HG03354 (cell line): ENCODE measurements at regions not wholly inside any gene's neighbourhood (a gene's known extent, or its start where the extent isn't known, plus 50 kb on each side); places are given as distances from the start of the nearest gene placed in this dataset.
A peak's percentile ranks its signal among the peaks of the same experiment; 100 is the strongest.

Experiments used
- ATAC-seq: cut with Tn5 transposase; IDR thresholded peaks from one replicate; pipeline ENCODE4 v1.9.1; 2021; ENCODE audit warnings: mild to moderate bottlenecking; ENCODE audit not compliant: unreplicated experiment, poor library complexity, severe bottlenecking

DNA sequence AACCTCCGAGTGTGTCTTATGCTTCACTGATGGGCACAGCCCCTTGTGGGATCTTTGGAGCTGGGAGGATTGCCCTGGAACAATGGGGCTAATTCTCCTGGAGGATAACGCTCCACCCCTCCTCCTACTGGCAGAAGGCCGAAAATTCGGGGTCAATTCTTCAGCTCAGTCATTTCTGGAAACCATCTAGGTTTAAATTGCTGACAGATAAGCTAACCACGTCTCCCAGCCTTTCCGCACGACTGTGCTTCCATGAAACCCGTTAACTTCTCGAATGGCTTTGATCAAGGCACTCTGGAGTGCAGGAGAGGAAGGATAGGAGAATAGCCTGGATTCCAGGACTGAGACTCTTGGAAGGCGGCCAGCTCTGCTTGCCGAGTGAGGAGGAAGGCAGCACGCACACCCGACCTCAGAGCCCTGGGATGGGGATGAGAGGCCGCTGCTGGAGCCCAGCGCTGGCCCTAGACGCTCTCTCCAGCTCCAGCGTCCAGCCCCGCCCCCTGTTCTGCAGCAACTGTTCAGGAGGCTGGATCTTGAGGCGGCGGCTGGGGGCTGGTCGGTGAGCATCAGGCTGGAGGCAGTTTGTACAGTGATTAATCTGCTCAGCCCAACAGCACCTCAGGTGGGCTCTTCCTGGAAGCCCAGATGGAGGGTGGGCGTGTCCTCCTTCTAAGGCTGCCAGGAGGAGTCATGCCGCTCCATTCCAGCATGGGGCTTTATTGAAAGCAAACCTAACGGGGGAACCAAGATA is 176.7 kb upstream of the NCAM1 start:
- no peak for ATAC-seq

DNA sequence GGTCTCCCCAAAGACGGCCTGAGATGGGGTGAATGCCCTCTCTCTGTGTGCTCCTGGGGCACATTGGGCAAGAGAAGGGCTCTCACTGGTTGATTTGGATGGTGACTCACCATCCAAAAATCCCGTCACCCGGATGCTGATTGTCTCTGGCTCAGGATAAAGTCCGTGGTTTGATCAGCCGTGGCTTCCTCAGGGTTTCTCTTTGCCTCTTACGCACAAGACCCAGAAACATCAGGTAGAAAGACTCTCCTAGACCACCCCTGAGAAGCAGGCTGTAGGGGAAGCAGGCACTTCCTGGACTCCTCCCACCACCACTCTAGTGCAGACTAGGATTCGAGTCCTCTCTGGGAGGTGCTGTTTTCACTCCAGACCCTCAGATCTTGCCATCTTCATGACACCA is 176.1 kb upstream of the NCAM1 start:
- no peak for ATAC-seq

DNA sequence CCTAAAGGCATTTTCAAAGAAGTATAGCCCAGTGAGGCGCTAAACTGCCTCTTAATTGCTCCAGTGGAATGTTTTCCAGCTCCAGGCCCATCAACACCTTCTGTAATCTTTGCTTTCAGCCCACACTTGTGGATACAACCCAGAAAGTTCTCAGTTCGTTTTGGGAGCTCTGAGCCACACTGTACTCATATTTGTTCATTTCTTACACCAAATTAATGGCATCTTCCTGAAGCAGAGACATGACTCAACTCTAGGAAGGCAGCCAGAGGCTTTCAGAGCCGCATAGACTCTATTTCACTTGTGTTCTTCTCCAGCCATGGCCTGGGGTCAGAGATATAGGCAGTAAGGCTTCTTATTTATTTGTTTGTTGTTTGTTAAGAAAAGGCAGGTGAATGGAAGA is 175.5 kb upstream of the NCAM1 start:
- ATAC-seq: no peak

DNA sequence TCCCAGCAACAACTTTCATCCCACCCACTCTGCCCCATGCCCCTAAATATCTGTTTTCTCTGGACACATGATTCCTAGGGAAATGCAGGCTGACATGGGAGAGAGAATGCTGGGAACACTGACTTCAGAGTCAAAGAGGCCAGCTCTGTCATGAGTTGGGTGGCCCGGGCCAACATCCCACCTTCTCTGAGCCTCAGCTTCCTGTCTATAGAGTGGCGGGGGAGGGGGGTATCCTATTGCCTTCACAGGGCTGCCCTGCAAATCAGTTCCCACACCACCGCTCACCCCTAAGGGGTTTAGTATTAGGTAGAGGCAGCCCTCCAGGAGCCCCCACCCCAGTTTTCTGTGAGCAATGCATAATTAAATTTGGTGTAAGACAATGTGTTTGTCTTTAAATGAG is 175.0 kb upstream of the NCAM1 start:
- ATAC-seq: no peak

DNA sequence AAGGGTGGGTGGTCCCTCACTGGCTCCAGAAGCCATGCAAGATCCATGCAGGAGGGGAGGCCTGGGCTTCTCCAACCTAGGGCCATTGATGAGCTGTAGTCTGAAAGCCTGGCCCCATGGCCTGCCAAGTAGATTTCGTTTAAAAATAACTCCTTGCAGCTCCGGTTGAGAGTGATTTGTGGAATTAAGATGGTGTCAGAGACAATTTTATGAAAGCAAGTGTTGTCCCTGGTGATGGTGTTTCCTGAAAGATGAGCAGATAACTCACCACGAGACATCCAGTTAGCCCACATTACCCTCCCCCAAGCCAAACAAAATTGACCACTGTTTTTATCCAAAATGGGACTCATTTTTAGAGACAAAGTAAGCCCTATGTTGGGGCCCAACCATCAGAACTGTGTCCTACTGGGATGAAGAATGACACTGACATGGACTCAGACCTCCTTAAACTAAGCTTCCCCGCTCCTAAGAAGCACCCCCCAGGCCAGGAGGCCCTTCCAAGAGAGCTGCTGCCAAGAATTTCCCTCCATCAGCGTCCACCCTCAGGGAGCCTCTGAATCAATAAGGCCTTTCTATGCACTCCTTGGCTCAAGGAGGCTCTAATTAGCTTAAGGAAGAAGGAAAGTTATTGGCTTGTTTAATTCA is 174.2 kb upstream of the NCAM1 start:
- no peak for ATAC-seq

DNA sequence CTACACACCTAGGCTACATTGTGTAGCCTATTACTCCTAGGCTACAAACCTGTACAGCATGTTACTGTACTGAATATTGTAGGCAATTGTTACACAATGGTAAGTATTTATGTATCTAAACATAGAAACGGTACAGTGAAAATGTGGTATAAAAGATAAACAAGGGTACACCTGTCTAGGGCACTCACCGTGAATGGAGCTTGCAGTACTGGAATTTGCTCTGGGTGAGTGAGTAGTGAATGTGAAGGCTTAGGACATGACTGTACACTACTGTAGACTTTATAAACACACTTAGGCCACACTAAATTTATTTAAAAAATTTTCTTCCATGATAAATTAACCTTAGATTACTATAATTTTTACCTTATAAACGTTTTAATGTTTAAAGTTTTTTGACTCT is 171.7 kb upstream of the NCAM1 start:
- no peak for ATAC-seq

DNA sequence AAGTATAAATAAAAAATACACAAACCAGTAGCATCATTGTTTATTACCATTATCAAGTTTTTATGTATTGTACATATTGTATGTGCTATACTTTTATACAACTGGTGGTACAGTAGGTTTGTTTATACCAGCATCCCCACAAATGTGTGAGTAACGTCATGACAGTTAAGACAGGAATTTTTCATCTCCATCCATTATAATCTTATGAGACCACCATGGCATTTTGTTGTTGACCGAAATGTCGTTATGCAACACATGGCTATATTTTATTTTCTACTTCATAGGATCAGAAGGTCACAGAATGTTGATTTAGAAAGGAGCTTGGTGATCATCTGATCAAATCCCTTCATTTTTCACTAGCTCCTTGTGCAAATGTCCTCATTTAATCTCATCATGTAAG is 170.9 kb upstream of the NCAM1 start:
- ATAC-seq: no peak

DNA sequence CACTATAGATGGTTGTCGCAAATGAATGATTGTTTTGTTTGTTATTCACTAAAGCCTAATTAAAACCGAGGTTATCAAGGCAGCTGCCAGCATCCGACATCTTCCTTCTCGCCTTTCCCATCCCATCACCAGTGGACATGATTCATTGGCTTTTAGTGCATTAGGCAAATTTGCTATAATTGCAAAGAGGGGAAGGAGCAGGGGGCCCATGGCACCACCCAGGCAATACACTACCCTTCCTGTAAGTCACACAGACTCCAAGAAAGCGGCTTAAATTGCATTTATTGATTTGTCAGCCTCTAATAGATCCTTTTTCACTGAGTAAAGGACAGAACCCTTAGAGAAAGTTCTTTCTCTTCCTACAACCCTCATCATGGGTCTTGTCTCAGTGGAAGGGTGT is 169.2 kb upstream of the NCAM1 start:
- no peak for ATAC-seq

DNA sequence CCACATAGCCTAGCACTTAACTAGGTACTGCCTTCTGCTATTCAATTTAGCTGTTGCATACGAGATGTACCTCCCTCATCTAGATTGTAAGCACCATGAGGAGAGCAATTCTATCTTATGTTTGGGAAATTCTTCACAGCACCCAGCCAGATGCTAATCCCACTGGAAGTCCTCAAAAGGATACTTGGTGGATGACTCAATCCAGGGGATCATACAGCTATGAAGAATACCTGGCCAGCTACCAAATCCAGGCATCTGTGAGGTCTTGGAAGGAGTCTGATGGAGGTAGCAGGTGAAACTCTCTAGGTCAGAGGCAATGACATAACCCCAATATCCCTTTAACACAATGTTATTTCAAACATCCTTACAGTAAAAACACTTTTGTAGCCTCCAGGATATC is 167.8 kb upstream of the NCAM1 start:
- ATAC-seq: no peak

DNA sequence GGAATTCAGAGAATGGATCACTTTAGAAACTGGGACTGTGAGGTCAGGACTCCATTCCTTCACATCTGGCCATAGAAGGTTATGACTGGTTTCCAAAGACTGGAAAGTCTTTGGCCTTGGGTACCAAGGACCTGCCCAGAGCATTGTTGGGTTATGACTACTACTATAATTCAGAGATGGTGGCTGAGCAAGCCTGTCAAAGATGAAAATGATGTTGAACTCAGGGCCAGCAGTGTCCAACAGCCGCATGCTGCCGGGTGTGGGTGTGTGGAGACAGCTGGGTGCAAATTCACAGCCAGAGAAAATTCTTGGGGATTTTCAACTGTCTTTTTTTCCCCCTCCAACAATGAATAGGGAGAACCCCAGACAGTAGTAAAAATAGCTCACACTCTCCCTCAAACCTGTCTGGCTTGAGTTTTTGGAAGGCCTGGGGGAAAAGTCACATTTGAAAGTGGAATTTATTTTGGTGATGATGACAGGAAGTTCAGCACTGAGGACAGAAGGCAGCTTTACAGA is 166.8 kb upstream of the NCAM1 start:
- no peak for ATAC-seq

DNA sequence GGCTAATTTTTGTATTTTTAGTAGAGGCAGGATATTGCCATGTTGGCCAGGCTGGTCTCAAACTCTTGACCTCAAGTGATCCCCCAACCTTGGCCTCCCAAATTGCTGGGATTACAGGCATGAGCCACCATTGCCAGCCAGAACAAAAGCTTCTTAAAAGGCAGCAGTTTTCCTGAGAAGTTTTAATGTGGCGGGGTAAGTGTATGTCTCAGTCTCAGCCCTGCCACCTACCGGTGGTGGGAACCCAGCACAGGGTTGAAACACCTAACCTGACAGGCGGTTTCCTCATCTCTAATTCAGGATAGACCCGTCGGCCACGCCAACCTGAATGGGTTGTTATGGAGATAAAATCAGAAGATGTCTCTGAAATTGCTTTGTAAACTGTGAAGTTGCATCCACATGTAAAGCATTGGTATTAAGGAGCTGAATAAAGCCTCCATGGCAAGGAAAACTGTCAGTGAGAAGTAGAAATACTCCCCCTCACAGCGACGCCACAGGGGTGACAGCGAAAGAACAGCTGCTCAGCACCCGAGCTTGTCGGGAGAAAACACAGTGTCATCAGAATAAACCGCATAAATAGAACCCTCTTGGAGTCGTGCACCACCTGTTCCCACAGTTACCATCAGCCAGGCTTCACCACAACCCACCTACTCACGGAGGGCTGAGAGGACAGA is 165.9 kb upstream of the NCAM1 start:
- no peak for ATAC-seq

DNA sequence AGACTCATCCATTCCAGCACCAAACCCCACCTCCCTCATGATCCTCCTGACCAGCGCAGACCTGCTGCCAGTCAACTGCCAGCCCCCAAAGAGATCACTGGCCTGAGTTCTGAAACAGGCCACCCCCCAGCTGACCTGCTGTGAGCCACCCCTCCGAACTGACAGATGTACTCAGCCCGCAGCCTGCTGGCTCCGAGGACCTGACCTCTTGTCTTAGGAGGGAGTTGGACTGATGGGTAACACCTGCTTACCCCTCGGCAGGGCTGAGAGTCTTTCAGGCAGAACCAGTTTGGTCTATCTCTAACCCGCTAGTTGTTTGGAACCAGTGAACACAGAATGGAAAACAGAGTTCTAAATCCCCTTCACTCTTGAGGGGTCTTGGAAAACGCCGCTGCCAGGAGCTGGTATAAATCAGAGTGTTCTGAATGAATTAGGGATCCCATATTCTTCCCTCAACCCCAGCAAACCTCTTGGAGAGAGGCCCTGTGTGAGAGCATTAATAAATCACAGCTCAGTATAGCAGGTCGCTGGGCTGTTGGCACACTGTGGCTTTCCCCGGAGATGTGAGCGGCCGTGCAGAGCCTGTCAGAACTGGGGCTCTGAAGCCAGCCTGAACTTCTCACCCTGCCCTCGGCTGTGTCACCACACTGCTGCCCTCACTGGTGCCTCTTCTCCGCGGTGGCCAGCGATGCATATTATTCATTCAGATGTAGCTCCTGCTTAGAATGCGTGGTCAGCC is 165.1 kb upstream of the NCAM1 start:
- no peak for ATAC-seq

DNA sequence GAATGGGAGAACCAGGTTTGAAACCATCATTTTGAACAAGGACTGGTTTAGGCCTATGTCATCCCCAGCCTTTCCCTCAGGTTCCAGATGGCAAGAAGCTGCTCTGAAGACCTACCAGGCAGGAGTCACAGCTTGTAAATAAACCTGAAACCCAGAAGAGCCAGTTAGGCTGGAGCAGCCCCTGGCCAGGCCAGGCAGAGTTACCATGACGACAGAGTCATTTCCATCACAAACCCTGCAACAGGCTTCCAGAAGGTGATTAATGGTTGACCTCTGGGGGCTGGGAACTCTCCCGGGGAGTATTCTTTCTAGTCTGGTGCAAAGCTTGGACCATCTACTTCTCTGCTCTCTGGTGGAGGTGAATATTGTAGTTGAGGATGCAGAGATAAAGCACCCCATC is 164.1 kb upstream of the NCAM1 start:
- ATAC-seq: no peak

DNA sequence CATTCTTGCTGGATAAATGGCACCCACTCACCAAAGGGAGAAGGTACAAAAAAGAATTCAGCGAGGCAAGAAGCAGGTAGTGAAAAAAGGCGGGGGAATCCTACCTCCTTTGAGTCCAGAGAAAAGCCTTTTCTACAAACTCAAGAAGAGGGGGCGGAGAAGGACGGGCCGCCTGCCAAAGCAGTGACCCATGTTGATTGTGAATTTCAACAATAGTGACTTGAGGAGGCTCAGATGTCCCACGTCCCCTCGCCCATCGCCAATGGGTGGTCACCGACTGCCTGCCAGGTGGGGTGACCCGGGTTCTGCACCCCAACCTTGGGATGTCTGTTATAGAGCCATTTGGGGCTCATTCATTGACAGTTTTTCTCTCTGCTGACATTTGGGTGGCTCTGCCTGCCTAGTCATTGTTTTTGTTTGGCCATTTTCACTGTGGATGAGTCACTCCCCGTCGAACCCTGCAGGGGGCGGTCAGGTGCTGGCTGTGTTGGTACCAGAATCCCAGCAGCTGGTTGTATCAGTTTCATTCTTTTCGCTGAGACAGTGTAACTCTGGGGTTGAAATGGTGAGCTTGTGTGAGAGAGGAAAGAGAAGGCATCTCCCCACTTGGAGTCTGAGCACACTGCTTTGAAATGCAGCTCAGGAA is 163.4 kb upstream of the NCAM1 start:
- ATAC-seq: peak; percentile 55

DNA sequence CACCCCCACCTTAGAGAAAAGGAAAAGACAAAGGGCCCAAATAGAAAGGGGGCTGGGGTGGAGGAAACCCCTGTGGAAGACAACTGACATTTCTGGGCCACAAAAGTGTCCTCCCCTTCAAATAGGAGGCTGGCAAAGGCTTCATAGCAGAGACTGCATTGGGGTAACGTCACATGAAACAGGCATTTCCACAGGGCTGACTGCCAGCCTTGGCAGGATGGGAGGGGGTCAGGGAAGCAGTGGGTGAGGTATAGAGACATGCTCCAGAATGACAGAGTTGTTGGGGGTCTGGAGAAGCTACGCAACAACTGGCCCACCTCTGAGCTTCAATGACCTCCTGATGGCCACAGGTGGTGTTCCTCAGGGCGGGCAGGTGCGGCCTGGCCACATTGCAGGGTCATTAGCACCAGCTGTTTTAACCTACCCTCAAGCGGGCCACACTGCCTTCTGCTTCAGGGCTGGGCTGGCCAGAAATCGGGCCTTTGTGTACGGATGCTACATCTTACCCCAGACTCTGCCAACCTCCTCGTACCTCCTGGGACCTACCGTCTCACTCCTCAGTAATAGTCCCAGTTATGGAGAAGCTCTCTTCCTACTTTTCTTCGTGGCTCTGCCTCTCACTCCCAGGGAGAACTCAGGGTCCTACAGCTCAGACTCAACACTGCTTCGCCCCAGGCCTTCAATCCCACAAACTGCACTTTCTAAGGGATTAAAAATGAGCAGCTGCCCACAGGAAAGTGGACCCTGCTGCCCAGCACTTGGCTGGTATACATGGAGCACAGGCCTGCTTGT is 160.0 kb upstream of the NCAM1 start:
- ATAC-seq: no peak

DNA sequence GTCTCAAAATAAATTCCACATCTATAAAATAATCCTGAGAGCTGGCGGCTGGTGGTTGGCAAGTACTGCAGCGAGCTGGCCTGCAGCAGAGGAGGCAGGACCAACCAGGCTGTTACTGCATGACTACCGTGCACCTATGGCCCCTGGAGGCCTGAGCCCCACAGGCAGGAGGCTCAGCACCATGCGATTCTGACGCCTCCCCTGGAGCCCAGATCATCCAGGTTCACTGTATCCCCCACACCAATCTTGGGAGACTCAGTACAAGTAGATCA is 159.5 kb upstream of the NCAM1 start:
- no peak for ATAC-seq

DNA sequence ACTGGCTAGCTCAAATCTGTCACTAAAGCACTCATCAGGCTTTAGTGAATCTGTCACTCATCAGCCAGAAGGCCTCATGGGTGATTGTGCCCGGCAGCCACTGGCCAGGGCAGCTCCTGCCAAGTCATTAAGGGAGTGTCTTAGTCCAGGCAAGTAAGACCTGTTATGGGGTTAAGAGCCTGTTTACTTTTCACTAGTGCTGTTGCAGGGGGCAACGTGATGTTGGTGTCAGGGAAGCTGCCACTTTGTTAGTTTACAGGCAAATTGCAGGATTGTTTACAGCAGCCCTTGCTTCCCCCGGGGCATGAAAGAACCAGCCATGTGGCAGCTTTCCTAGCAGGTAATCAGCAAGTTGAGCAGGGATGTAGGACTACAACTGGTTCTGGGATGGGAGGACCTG is 155.6 kb upstream of the NCAM1 start:
- no peak for ATAC-seq

DNA sequence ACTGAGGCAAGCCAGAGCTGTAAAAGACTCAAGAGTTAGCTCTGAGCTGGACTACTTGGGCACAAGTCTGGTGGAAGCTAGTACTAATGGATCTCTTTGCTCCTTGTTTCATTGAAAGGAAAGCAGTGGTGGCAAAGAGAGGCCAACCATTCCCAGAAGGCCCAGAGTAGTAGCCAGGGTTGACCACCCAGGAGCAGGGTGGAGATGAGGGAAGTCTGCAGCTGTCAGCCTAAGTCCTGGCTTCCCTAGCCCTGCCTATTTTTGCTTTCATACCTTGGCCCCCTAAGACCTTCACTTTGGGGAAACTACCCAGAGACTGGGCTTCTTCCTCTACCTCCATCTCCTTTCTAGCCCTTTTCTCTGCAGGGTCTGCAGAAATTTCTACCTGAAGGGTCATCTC is 155.0 kb upstream of the NCAM1 start:
- no peak for ATAC-seq

DNA sequence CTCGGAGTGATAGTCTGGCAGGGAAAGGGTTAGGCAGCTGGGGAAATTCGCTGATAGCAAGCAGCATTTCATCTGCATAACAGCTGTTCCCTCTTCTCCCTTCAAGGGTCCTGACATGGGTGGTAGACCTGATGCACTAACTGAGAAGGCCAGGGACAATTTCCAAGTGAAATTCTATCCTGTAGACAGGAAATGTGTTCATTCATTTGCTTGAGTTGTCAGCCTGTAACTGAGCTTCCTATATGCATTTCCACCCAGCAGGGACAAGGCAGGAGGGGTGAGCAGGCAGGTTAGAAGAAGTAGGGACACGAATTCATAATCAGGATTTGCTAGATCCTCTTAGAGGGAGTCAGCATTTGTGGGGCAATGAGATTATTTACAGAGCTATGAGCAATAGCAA is 154.3 kb upstream of the NCAM1 start:
- no peak for ATAC-seq
